Activated CD4-positive, CD25-positive, alpha-beta regulatory T cell treated with anti-CD3 and anti-CD28 coated beads, Interleukin-2, amount 50 U/mL, for 16 hours (primary cell): ENCODE measurements at regions not wholly inside any gene's neighbourhood (a gene's known extent, or its start where the extent isn't known, plus 50 kb on each side); places are given as distances from the start of the nearest gene placed in this dataset.
"Not testable (repeated sequence)": the region's sequence is repeated elsewhere in the genome, so short reads cannot be mapped to it uniquely, and the experiment has no call there.

Source experiments
- DNase-seq: peaks from one replicate; pipeline ENCODE4 v3.0.0-alpha.2; 2020; ENCODE audit warnings: low read depth, low spot score

DNA sequence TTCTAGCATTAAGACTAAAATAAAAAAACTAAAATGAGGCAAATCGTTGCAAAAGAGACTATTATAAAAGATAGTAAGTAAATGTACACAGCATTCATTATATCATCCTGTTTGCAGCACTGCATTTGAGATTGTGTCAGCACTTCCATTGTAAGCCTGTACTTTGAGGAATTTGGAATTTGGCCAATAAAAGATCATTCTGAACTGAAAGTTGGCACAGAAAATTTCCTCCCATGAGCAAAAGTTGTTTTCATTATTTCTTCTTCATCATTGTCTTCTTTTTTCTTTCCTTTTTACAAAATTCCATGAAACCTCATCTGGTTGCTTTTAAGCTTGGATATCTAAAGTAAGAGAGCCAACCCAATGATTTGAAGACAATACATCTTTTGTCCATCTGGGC, 199.3 kb upstream of the ADAMTSL1 start:
- DNase-seq: no peak

DNA sequence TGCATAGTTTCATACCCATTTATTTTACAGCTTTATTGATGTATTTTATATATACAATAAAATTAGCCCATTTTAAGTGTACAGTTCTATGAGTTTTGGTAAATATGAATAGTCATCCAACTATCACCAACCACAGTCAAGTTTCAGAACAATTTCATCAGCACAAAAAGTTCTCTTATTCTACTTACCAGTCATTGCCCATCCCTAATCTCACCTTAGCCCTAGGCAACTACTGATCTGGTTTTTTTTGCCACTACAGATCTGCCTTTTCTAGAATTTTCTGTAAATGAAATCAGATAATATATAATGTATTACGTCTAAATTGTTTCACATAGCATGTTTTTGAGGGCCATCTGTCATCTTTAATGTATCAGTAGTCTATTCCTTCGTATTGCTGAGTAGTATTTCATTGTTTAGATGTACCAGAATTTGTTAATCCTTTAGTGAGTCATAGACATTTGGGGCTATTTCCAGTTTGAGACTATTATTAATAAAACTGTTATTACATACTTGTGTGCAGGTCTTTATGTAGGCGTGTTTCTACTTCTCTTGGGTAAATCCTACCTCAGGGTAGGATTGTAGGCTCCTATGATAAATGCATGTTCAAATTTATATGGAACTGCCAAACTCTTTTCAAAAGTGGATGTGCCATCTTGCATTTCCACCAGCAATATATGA, 198.5 kb upstream of the ADAMTSL1 start:
- no peak for DNase-seq

DNA sequence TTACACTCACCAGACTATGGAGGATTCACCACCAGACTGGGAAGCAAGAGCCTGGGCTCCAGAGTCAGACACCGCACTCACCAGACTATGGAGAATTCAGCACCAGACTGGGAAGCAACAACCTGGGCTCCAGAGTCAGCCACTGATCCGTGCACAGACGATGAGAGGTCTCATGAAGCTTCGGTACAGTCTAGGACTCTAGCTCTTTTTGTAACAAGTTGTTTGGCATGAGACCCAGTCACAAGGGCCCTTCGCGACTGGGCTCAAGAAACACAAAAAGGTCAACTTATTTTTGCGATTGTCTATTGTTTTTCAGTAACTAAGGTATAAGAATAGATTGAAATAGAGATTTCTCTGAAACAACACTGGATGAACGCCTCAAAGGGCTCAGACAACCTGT, 192.7 kb upstream of the ADAMTSL1 start:
- no peak for DNase-seq

DNA sequence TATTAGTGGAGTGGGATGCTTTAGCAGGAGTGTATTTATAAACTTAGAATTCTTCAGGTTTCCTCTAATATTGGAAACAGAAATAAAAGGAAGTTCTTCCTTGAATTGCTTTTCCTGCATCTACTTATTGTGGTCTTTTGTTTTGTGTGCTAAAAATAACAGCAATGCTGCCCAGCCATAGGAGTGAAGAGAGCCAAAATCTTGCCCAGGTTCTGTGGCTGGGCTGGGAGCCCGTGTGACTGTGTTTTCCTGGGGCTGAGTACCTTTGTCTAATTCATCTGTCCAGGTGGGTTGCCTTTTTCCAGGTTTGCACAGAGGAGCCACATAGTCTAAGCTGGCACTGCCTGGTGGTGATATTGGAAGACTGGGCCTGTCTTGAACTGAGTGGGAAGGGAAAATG, 179.7 kb upstream of the ADAMTSL1 start:
- DNase-seq: no peak

DNA sequence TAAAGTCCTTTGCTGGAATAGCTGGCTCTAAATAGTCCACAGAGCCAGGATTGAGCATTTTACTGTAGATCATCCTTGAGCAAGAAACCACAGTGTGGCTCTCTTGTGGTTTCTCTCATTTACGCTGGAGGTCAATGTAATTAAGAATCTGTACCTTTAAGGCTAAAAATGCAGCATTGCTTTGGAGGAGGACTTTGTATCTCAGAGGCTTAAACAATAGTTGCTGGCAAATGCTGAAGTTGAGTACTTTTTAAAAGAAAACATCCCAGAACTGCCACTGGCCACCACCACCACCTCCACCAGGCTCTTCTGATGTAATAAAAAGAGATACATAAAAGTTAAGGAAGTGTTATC, 177.3 kb upstream of the ADAMTSL1 start:
- no peak for DNase-seq

DNA sequence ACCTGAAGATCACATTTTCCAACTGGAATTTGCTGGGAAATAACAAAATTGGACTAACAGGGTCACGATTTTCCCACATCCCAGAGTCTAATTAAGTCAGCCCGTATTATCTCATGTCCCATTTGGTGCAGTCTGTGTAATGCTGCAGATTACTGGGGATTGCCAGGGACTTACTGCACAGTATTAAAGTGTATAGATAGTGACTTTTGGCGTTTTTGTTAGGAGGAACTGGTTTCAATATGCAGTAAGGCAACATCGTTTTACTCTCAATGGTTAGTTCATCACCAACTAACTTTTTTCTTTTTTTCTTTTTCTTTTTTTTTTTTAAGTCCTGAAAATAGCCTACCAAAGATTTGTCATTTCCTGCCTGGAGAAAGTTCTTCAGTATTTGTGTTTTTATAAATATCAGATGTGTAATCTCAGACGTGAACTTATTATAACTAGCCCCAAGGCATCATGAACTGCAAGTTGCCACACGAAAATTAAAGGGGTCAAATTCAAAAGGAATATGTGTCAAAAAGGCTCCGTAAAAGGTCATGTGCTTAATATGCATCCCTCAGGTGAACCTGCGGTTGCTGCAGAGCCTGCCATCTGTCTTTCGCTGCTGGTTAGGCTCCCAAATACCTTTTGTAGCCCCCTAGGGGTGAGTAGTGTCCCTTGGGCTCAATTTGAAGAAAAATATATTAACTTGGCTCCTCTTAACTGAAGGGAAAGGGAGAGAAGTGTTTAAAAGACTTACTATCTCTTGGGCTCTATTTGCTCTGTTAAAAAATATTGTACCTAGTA, 176.7 kb upstream of the ADAMTSL1 start:
- no peak for DNase-seq

DNA sequence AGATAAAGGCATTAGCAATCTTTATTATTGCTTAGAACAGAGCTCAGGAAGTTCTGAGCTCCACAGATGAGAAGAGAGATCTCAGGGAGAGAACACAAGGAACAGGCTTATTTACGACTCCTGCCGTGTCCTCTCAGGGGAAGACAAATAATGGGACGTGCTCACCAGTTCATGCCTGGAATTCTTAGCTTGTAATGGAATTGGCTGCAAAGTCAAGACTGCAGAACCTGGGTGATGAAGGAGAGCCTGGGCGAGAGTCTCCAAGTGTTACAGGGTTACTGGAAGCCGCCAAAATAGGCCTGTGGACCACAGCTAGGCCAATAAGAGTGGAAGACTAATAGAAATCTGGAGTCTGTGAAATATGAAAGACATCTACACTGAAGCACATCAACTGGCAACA, 174.5 kb upstream of the ADAMTSL1 start:
- DNase-seq: no peak

DNA sequence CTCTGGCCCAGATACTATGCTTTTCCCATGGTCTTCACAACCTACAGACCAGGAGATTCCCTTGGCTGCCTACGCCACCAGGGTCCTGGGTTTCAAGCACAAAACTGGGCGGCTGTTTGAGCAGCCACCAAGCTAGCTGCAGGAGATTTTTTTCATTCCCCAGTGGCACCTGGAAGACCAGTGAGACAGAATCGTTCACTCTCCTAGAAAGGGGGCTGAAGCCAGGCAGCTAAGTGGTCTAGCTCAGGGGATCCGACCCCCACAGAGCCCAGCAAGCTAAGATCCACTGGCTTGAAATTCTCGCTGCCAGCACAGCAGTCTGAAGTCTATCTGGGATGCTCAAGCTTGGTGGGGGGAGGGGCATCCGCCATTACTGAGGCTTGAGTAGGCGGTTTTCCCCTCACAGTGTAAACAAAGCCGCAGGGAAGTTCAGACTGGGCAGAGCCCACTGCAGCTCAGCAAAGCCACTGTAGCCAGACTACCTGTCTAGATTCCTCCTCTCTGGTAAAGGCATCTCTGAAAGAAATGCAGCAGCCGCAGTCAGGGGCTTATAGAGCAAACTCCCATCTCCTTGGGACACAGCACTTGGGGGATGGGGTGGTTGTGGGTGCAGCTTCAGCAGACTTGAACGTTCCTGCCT, 168.7 kb upstream of the ADAMTSL1 start:
- DNase-seq: not testable (repeated sequence)

DNA sequence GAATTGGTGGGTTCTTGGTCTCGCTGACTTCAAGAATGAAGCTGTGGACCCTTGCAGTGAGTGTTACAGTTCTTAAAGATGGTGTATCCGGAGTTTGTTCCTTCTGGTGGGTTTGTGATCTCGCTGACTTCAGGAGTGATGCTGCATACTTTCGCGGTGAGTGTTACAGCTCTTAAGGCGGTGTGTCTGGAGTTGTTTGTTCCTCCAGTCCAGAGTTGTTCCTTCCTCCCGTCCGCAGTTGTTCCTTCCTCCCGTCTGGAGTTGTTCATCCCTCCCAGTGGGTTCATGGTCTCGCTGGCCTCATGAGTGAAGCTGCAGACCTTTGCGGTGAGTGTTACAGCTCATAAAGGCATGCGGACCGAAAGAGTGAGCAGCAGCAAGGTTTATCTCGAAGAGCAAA, 159.6 kb upstream of the ADAMTSL1 start:
- DNase-seq: no peak

DNA sequence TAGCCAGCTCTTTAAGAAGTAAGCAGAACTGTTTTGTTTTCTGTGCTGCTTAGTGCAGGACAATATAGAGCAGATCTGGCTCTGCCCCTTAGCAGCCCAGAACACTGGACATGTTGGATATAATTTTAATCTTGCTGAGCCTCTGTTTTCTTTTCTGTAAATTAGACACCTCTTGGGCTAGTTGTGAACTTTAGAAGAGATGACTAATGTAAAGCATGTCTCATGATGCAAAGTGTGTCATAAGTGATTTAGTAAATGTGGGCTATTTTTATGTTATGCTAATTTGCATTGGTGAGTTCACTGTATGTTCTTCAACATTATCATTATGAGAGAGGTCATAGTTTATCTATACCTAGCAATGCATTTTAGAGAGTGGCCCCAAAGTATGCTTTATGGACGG, 156.1 kb upstream of the ADAMTSL1 start:
- DNase-seq: no peak

DNA sequence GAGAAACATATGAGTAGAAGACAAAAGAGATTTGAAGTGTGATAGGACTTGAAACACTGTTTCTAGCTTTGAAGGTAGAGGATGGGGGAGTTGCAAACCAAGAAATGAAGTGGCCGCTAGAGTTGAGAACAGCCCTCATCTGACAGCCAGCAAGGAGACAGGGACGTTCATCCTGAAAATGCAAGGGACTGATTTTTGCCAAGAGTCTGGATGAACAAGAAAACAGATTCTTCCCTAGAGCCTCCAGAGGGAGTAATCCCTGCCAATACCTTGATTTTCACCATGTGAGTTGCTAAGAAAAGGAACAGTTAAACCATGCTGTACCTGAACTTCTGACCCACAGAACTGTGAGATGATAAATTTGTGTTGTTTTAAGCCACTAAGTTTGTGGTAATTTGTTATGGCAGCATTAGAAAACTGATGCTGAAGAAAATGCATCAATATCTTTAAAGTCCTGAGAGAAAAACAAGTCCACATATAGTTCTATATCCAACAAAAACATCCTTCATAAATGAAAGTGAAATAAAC, 154.0 kb upstream of the ADAMTSL1 start:
- no peak for DNase-seq

DNA sequence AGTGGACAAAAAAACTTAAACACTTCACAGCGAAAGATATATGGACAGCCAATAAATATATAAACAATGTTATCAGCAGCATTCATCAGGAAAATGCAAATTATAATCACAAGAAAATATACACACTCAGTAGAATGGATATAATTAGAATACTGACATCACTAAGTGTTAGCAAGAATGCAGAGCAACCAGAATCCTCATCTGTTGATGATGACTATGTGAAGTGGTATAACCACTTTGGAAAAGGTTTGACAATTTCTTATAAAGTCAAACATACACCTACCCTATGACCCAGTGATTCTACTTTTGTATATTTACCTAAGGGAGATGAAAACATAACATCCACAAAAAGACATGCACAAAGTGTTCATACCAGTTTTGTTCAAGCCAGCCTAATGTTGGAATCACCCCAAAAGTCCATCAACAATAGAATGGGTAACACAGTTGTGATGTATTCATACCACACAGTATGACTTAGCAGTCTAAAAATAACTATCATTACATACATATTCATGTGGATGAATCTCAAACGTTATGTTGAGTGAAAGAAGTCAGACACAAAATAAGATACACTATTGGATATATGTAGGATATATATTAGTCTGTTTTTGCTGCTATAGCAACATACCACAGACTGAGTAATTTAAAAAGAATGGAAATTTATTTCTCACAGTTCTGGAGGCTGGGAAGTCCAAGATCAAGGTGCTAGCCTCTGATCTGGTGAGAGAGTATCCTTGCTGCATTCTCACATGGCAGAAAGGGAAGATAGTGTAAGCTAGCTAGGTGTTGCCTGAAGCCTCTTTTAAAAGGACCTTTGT, 148.8 kb upstream of the ADAMTSL1 start:
- DNase-seq: no peak

DNA sequence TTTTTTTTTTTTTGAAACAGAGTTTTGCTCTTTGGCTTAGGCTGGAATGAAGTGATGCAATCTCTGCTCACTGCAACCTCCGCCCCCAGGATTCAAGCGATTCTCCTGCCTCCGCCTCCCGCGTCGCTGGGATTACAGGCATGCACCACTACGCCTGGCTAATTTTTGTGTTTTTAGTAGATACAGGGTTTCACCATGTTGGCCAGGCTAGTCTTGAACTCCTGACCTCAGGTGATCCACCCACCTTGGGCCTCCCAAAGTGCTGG, 148.3 kb upstream of the ADAMTSL1 start:
- not testable (repeated sequence) for DNase-seq

DNA sequence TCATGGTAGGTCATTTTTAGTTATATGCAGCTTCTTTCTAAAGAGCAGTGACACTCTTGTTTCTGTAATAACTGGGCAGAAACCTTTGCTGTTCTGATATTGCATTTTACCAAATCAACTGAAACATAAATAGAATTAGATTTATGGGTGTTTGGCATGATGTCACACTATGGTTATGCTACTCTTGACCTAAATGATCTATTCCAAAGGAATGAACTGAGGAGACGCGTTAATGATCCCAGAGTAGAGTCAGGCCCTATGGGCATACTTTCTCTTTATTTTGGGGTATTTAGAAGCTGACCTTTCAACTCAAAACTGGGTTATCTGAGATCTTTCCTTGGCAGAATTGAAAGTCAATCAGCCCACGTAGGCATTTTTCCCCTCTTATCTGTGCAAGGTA, 146.8 kb upstream of the ADAMTSL1 start:
- no peak for DNase-seq

DNA sequence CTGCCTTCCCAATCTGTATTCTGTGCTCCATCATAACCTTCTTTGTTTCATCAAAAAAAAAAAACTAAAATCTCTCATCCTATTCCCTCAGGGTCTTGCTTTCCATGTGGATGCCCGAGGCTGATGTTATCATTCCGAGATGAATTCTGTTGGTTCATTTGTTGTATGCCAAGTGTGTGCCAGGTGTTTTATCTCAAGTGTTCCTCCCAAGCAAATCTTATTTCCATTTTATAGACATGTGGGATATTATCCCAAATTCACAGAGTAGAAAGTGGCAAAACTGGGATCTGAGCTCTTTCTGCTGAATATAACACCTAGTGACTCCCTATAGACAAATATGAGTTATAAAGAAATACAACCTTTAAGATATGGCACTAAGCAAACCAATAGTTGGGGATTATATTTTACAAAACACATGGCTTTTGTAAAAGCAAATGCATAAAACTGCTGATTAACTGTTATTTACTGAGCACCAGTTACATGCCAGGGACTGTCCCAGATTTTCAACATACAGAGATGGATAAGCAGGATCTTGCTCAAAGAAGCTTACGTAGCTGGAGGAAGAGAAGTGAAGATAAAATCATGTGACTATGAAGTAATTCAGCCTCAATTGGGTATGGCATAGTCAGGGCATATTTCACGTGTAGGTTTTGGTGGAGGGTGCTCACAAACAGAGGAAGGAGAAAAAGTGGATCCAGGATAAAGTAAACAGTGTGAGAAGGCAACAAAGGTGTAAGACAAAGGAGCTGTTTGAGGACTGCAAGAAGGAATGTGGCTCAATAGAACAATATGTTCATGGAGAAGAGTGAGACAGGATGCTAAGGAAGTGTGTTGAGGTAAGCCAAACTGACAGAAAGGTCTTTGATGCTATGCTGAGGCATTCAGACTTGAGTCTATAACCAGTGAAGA, 143.3 kb upstream of the ADAMTSL1 start:
- no peak for DNase-seq

DNA sequence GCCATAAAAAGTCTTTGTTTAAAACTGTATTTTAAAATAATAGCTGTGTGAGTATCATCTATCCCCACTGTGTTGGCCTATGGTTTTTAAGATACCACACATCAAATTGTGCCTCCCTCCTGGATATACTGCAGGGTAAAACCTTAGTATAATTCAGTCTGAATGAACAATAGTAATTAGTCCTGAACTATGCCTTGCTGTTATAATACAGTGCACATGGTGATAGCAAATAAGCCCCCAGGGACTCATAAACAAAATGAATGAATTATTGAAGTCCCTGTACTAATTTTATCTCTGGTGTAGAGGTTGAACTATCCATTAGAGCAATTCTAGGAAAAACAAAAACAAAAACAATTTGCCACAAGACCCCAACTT, 142.7 kb upstream of the ADAMTSL1 start:
- DNase-seq: no peak

DNA sequence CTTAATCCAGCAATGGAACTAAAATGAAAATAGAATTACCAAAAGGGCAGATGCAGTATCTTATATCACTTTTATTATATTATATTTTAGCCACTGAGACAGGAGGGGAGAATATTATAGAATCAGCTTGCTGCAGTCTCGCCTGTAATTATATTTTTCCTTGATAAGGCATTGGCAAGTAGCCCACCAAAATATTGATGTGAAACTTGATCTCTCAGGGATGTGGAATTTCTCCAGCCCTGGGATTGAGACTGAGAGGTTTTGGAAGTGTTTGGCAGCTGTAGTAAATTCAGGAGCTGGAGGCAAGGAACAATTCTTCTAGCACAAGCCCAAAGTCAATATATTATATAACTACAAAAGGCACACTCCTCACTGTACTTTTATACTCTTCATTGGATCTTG, 142.1 kb upstream of the ADAMTSL1 start:
- DNase-seq: no peak

DNA sequence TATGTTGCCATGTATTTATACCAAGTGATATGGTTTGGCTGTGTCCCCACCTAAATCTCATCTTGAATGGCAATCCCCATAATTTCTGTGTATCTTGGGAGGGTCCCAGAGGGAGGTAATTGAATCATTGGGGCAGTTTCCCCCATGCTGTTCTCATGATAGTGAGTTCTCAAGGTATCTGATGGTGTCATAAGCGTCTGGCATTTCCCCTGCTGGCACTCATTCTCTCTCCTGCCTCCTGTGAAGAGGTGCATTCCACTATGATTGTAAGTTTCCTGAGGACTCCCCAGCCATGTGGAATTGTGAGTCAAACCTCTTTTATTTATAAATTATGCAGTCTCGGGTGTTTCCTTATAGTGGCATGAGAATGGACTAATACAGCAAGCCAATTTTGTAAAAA, 140.8 kb upstream of the ADAMTSL1 start:
- DNase-seq: no peak

DNA sequence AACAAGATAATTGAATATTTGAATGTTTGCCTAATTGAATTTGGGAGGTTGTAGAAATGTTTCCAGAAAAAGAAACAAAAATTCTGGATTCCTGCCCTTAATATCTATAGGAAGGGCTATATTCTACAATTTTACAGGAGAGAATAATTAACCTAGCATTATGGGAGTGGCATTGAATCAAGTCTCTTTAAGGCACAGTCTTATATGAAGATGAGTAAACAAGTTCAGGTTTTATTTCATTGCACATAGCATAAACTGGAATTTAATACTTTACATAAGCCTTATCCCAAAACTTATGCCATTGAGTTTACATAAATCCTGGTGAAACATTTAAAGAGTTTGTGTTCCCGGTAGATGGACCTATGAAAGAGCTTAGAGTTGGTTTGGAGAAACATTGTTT, 138.1 kb upstream of the ADAMTSL1 start:
- DNase-seq: no peak

DNA sequence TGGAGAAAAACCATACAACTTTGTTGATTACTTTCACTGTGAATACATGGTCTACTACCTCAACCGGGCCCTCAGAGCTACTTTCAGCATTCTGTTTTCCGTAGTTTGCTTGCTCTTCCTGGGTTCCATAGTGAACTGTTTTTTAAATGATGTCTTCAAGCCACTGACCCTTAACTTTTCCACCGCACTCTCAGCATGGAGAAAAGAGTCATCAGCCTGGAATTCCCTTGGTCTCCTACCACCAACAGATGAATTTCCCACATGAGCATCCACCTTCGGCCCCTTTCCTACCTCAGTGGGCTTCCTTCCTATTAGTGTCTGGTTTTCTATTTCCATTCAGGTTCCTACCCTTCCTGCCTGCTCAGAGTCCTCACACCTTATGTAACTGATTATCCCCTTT, 135.9 kb upstream of the ADAMTSL1 start:
- DNase-seq: no peak

DNA sequence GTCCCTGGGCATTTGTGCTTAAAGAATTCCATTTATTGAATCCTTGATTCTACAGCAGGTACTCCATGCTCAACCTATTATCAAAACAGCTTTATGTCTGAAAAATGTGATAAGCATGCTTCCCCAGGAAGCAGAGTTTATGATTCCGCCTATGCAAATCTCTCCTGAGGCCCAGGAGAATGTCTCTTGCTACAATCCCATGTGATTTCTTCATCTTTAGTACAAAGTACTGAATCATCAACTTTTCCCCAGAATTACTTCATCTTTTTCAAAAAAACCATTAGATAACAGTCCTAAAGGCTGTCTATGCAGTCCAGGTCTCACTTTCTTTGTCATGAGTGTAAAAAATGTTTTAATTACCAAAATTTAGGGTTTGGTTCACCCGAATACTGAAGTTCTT, 130.2 kb upstream of the ADAMTSL1 start:
- DNase-seq: no peak
